ENCODE measurements at regions not wholly inside any gene's neighbourhood (a gene's known extent, or its start where the extent isn't known, plus 50 kb on each side); places are given as distances from the start of the nearest gene placed in this dataset.

- DNase-seq: no peak
- no peak overlapping the region for H3K27ac ChIP-seq (replicated peaks)
- H3K4me1 ChIP-seq: no peaks in the 10 kb centered on the region
- H3K36me3 ChIP-seq: no peaks in the 10 kb centered on the region
- no peaks in the 10 kb centered on the region for H3K27me3 ChIP-seq (ENCODE audit: low read depth)
- H3K9me3 ChIP-seq (replicated peaks): no peaks in the 10 kb centered on the region
- intact Hi-C loops (cut with micrococcal nuclease): no loop called here
- H3K4me3 ChIP-seq: no peak overlapping the region
- no peak for TF ChIP-seq CTCF (IDR thresholded peaks at IDR 0.05; ENCODE audit: borderline replicate concordance)
Measured at GRCh38 chr11:92473736-92474135, 249.1 kb downstream of the FAT3 start.

GRCh38 chr11:92475316-92475715, 250.7 kb downstream of the FAT3 start:
- no peak for TF ChIP-seq CTCF (IDR thresholded peaks at IDR 0.05; ENCODE audit: borderline replicate concordance)
- intact Hi-C loops (cut with micrococcal nuclease): no loop called here
- H3K4me3 ChIP-seq: no peak overlapping the region

GRCh38 chr11:92475819-92476218, 251.2 kb downstream of the FAT3 start:
- no peaks in the 10 kb centered on the region for H3K36me3 ChIP-seq

More at GRCh38 chr11:92475316-92475715, 250.7 kb downstream of the FAT3 start:
- Histone ChIP-seq H3K27me3 (ENCODE audit: low read depth) (no peaks in the 10 kb centered on the region), H3K36me3 (no peaks in the 10 kb centered on the region), H3K9me3 (replicated peaks) (no peaks in the 10 kb centered on the region), H3K27ac (replicated peaks) (no peak overlapping the region), H3K4me1 (no peaks in the 10 kb centered on the region)
- DNase-seq: no peak

GRCh38 chr11:92477686-92478085, 253.1 kb downstream of the FAT3 start:
- intact Hi-C loops (cut with micrococcal nuclease): no loop called here
- no peaks in the 10 kb centered on the region for H3K36me3 ChIP-seq
- H3K4me3 ChIP-seq: no peak overlapping the region
- no peaks in the 10 kb centered on the region for H3K4me1 ChIP-seq
- no peaks in the 10 kb centered on the region for H3K9me3 ChIP-seq (replicated peaks)
- TF ChIP-seq CTCF (IDR thresholded peaks at IDR 0.05; ENCODE audit: borderline replicate concordance): no peak
- H3K27ac ChIP-seq (replicated peaks): no peak overlapping the region
- H3K27me3 ChIP-seq (ENCODE audit: low read depth): no peaks in the 10 kb centered on the region
- no peak for DNase-seq

More at GRCh38 chr11:92475819-92476218, 251.2 kb downstream of the FAT3 start:
- no peaks in the 10 kb centered on the region for H3K9me3 ChIP-seq (replicated peaks)
- TF ChIP-seq CTCF (IDR thresholded peaks at IDR 0.05; ENCODE audit: borderline replicate concordance): no peak
- DNase-seq: no peak
- intact Hi-C loops (cut with micrococcal nuclease): no loop called here
- H3K27me3 ChIP-seq (ENCODE audit: low read depth): no peaks in the 10 kb centered on the region
- H3K4me3 ChIP-seq: no peak overlapping the region
- H3K4me1 ChIP-seq: no peaks in the 10 kb centered on the region
- H3K27ac ChIP-seq (replicated peaks): no peak overlapping the region

GRCh38 chr11:92480499-92480898, 255.9 kb downstream of the FAT3 start:
- H3K36me3 ChIP-seq: no peaks in the 10 kb centered on the region
- intact Hi-C loops (cut with micrococcal nuclease): no loop called here
- TF ChIP-seq CTCF (IDR thresholded peaks at IDR 0.05; ENCODE audit: borderline replicate concordance): no peak
- no peaks in the 10 kb centered on the region for H3K27me3 ChIP-seq (ENCODE audit: low read depth)
- H3K27ac ChIP-seq (replicated peaks): no peak overlapping the region
- no peaks in the 10 kb centered on the region for H3K4me1 ChIP-seq
- DNase-seq: no peak
- H3K4me3 ChIP-seq: no peak overlapping the region
- H3K9me3 ChIP-seq (replicated peaks): no peaks in the 10 kb centered on the region

Measured in left ventricle myocardium inferior (tissue), 1 donor.